GM12878 (cell line): ENCODE measurements at regions not wholly inside any gene's neighbourhood (a gene's known extent, or its start where the extent isn't known, plus 50 kb on each side); places are given as distances from the start of the nearest gene placed in this dataset.

ENCODE experiments used
- ATAC-seq: fragments of 200-7000 bp; cut with Tn5 transposase; 3 replicates; pipeline ENCODE4 v1.9.1; 2020; ENCODE audit warnings: mild to moderate bottlenecking, moderate library complexity
- BruUV-seq: library from RNA; stranded (reverse); fragments of 400-500 nt; replicated peaks from 2 replicates; lab custom pipeline; 2021; lab: Mats Ljungman, UMichigan
- CTCF ChIA-PET: fragments of 300-600 bp; sonication (Branson Sonifier 250); formaldehyde crosslinking; extraction: SDS; loops from one replicate; lab custom pipeline; 2021; ENCODE audit warnings: inconsistent platforms; lab: Yijun Ruan, JAX
- POLR2A ChIA-PET: fragments of 350-600 bp; formaldehyde crosslinking; extraction: SDS; loops from one replicate; lab custom pipeline; 2021; ENCODE audit warnings: inconsistent platforms; lab: Charles Lee
- RAD21 ChIA-PET: fragments of 300-600 bp; sonication (Branson Sonifier 250); formaldehyde crosslinking; loops from one replicate; lab custom pipeline; 2023; ENCODE audit warnings: antibody characterized with exemption; ENCODE audit not compliant: unreplicated experiment; lab: Charles Lee
- SMC1A ChIA-PET: fragments of 300-600 bp; sonication (Branson Sonifier 250); formaldehyde crosslinking; loops from one replicate; lab custom pipeline; 2023; ENCODE audit not compliant: unreplicated experiment, uncharacterized antibody; lab: Charles Lee
- DNase-seq: peaks from one replicate; pipeline ENCODE4 v3.0.0-alpha.2; 2011; ENCODE audit warnings: low read depth, low spot score
- FAIRE-seq: peaks from 3 replicates; lab custom pipeline; 2011; peaks lifted over from hg19 to GRCh38; lab: Jason Lieb, UNC
- H2AFZ ChIP-seq: 2 replicates; pipeline ENCODE4 v1.6.0; 2011; ENCODE audit warnings: low read depth, low read length, control low read depth; ENCODE audit not compliant: control insufficient read depth
- H3K27ac ChIP-seq: 2 replicates; pipeline ENCODE4 v1.5.1; 2011; ENCODE audit warnings: control low read depth; ENCODE audit not compliant: control insufficient read depth, insufficient read depth
- H3K27me3 ChIP-seq, 2 experiments: replicated peaks in 1 of 2; 2 replicates each; pipeline versions ENCODE4 v1.6.0 to v1.6.1; 2011; ENCODE audit warnings: low read length in 1 of 2; ENCODE audit not compliant: control insufficient read depth in 2 of 2, insufficient read depth in 2 of 2
- H3K36me3 ChIP-seq, 2 experiments: 2 replicates each; pipeline ENCODE4 v1.5.1; 2011; ENCODE audit warnings: low read length in 1 of 2; ENCODE audit not compliant: control insufficient read depth in 2 of 2, insufficient read depth in 2 of 2
- H3K4me1 ChIP-seq: 2 replicates; pipeline ENCODE4 v1.6.1; 2011; ENCODE audit warnings: mild to moderate bottlenecking, low read length, moderate library complexity, mixed read lengths; ENCODE audit not compliant: control insufficient read depth, insufficient read depth
- H3K4me2 ChIP-seq: 2 replicates; pipeline ENCODE4 v1.6.0; 2011; ENCODE audit warnings: control low read depth; ENCODE audit not compliant: control insufficient read depth, insufficient read depth
- H3K4me3 ChIP-seq: fragments of 200-600 bp; sonication (generic); 2 replicates; pipeline ENCODE4 v1.5.1; 2016
- H3K79me2 ChIP-seq: 2 replicates; pipeline ENCODE4 v1.6.0; 2011; ENCODE audit warnings: low read length; ENCODE audit not compliant: control insufficient read depth, insufficient read depth
- H3K9ac ChIP-seq: 2 replicates; pipeline ENCODE4 v1.8.0; 2011; ENCODE audit warnings: low read length, control low read depth, mixed read lengths; ENCODE audit not compliant: control insufficient read depth, insufficient read depth
- H3K9me3 ChIP-seq: replicated peaks from 3 replicates; pipeline ENCODE4 v1.5.1; 2011; ENCODE audit warnings: mild to moderate bottlenecking, low read length; ENCODE audit not compliant: control insufficient read depth, insufficient read depth
- H4K20me1 ChIP-seq: 2 replicates; pipeline ENCODE4 v1.6.0; 2011; ENCODE audit not compliant: control insufficient read depth, insufficient read depth
- ASH2L ChIP-seq: fragments of 300-600, 200-600 bp; sonication (generic); IDR thresholded peaks from 2 replicates; pipeline ENCODE4 v1.6.1; 2017; ENCODE audit warnings: low read depth, mild to moderate bottlenecking, borderline replicate concordance
- CBX3 ChIP-seq: fragments of 200-600 bp; sonication (generic); IDR thresholded peaks from 2 replicates; pipeline ENCODE4 v1.6.1; 2016; ENCODE audit warnings: low read depth, borderline replicate concordance
- CHD4 ChIP-seq: fragments of 200-600 bp; sonication (generic); IDR thresholded peaks from 2 replicates; pipeline ENCODE4 v1.6.1; 2016; ENCODE audit warnings: mild to moderate bottlenecking
- E4F1 ChIP-seq: fragments of 450-650 bp; IDR thresholded peaks from 2 replicates; pipeline ENCODE4 v1.6.1; 2018; ENCODE audit warnings: borderline replicate concordance, mild to moderate bottlenecking; ENCODE audit not compliant: partially characterized antibody
- FOXM1 ChIP-seq: IDR thresholded peaks from 2 replicates; pipeline ENCODE4 v1.6.1; 2012; ENCODE audit warnings: low read depth, mild to moderate bottlenecking, inconsistent platforms, low read length, moderate library complexity
- IKZF1 ChIP-seq: fragments of 450-650 bp; conservative IDR thresholded peaks from 2 replicates; pipeline ENCODE4 v1.6.1; 2017; ENCODE audit warnings: antibody characterized with exemption, mild to moderate bottlenecking
- MAX ChIP-seq: IDR thresholded peaks from 2 replicates; pipeline ENCODE4 v1.6.1; 2012; ENCODE audit warnings: low read depth, low read length, improper control_type of control experiment
- NFYA ChIP-seq: IDR thresholded peaks from 2 replicates; pipeline ENCODE4 v1.6.1; 2011; ENCODE audit warnings: low read depth, mild to moderate bottlenecking, low read length, improper control_type of control experiment, borderline replicate concordance
- NR2C1 ChIP-seq: fragments of 450-650 bp; IDR thresholded peaks from 2 replicates; pipeline ENCODE4 v1.6.1; 2017; ENCODE audit warnings: antibody characterized with exemption, mild to moderate bottlenecking, moderate library complexity
- NR2C2 ChIP-seq: IDR thresholded peaks from 2 replicates; pipeline ENCODE4 v1.6.1; 2011; ENCODE audit warnings: borderline replicate concordance, low read depth; ENCODE audit not compliant: control insufficient read depth, insufficient read length
- PAX5 ChIP-seq: IDR thresholded peaks from 2 replicates; pipeline ENCODE4 v1.6.1; 2011; ENCODE audit warnings: low read depth, low read length, borderline replicate concordance
- PAX8 ChIP-seq: fragments of 450-650 bp; IDR thresholded peaks from 2 replicates; pipeline ENCODE4 v1.6.1; 2017; ENCODE audit warnings: mild to moderate bottlenecking, moderate library complexity
- SIN3A ChIP-seq: IDR thresholded peaks from 2 replicates; pipeline ENCODE4 v1.6.1; 2012; ENCODE audit warnings: low read depth, low read length, improper control_type of control experiment
- SMAD1 ChIP-seq: fragments of 450-650 bp; IDR thresholded peaks from 2 replicates; pipeline ENCODE4 v1.6.1; 2018; ENCODE audit warnings: mild to moderate bottlenecking, low read depth; ENCODE audit not compliant: partially characterized antibody
- YBX1 ChIP-seq: fragments of 450-650 bp; IDR thresholded peaks from 2 replicates; pipeline ENCODE4 v1.6.1; 2016; ENCODE audit warnings: antibody characterized with exemption
- ZBTB4 ChIP-seq: fragments of 450-650 bp; formaldehyde crosslinking; IDR thresholded peaks from 2 replicates; pipeline ENCODE4 v1.4.0; 2022; ENCODE audit warnings: mild to moderate bottlenecking, moderate library complexity
- ZNF217 ChIP-seq: fragments of 450-650 bp; IDR thresholded peaks from 2 replicates; pipeline ENCODE4 v1.6.1; 2017; ENCODE audit warnings: antibody characterized with exemption, mild to moderate bottlenecking
- WGBS: methylation state at CpG from one replicate; pipeline ENCODE4 v1.1.6; 2016; ENCODE audit warnings: low lambda C conversion rate; ENCODE audit not compliant: insufficient replicate concordance, insufficient coverage; ENCODE audit errors: missing lambda C conversion rate; 5-methylcytosine and 5-hydroxymethylcytosine counted together
- in situ Hi-C: fragments of 300-500 bp; cut with MboI; formaldehyde crosslinking; loops from 9 replicates; pipeline ENCODE4 v1.14.3; 2018; ENCODE audit warnings: mixed read lengths
- intact Hi-C: fragments of 100-400 bp; cut with micrococcal nuclease; formaldehyde crosslinking; loops from one replicate; pipeline ENCODE4 v1.14.2; 2022; ENCODE audit not compliant: unreplicated experiment

- ChIA-PET CTCF (interaction anchor here (0.6 to 4.0 kb wide), 15 partner anchors 14 to 765 kb away, joined by 3 to 25 read pairs (median 4); no protein-coding TSS in a partner anchor), SMC1A (interaction anchor here (0.5 to 6.8 kb wide), 40 partner anchors 9 to 766 kb away, joined by 3 to 173 read pairs (median 4); no protein-coding TSS in a partner anchor), POLR2A (interaction anchor here (0.6 to 3.1 kb wide), 10 partner anchors 9 to 762 kb away, joined by 3 to 27 read pairs (median 6); no protein-coding TSS in a partner anchor), RAD21 (interaction anchor here (0.7 to 6.4 kb wide), 33 partner anchors 9 to 573 kb away, joined by 3 to 172 read pairs (median 4); no protein-coding TSS in a partner anchor)
- H2AFZ ChIP-seq, result no peak overlapping the region
- in situ Hi-C loops (loop anchor here (10.0 kb wide), 1 partner anchor 765 kb away; no protein-coding TSS in a partner anchor), intact Hi-C loops (loop anchor here (1.0 to 5.0 kb wide), 3 partner anchors 36 to 308 kb away; no protein-coding TSS in a partner anchor)
- H4K20me1 ChIP-seq, result no peaks in the 10 kb centered on the region
- 3% methylated on average over 5 of the region's 5 CpGs for WGBS
- no peak overlapping the region for H3K9ac ChIP-seq
- H3K4me3 ChIP-seq, result no peak overlapping the region
- no peaks in the 10 kb centered on the region for H3K36me3 ChIP-seq
- FAIRE-seq (no peak), DNase-seq (peak; percentile 34), ATAC-seq (peak; percentile 57)
- no peaks in the 10 kb centered on the region; the same call in 2 of the 3 replicates for H3K9me3 ChIP-seq
- BruUV-seq, result TSS peak; percentile 80
- H3K4me1 ChIP-seq, result no peaks in the 10 kb centered on the region; the same call in 1 of the 2 replicates
- peak overlapping the region; percentile 20; the same call in 1 of the 2 replicates for H3K27ac ChIP-seq
- H3K27me3 ChIP-seq, result no peaks in the 10 kb centered on the region
- 0 out of 2 replicates have a peak overlapping the region, but pooled peaks have one; percentile 20 for H3K4me2 ChIP-seq
- H3K79me2 ChIP-seq, result no peaks in the 10 kb centered on the region
- peak; percentile 62 for TF ChIP-seq IKZF1
- TF ChIP-seq CHD4, result no peak
- no peak for TF ChIP-seq NR2C1
- no peak for TF ChIP-seq CBX3
- no peak for TF ChIP-seq E4F1
- TF ChIP-seq PAX8, result no peak
- no peak for TF ChIP-seq MAX
- TF ChIP-seq SIN3A, result 0 out of 2 replicates have a peak, but pooled peaks have one; percentile 9
- TF ChIP-seq NFYA, result no peak
- no peak for TF ChIP-seq NR2C2
- TF ChIP-seq FOXM1, result peak; percentile 13; the same call in 1 of the 2 replicates
- no peak for TF ChIP-seq YBX1
- peak; percentile 45 for TF ChIP-seq SMAD1
- no peak for TF ChIP-seq ZBTB4 (CRISPR knock-in tag)
- no peak for TF ChIP-seq ZNF217
- TF ChIP-seq ASH2L, result no peak
- no peak for TF ChIP-seq PAX5
Measured at GRCh38 chr2:122739732-122740593, 984.5 kb downstream of the TSN start.
